NB4 (cell line): ENCODE measurements at regions not wholly inside any gene's neighbourhood (a gene's known extent, or its start where the extent isn't known, plus 50 kb on each side); places are given as distances from the start of the nearest gene placed in this dataset.

Source experiments
- POLR2A ChIP-seq: IDR thresholded peaks from 2 replicates; pipeline ENCODE4 v1.6.1; 2011; ENCODE audit warnings: mild to moderate bottlenecking; ENCODE audit not compliant: insufficient read length; ENCODE audit errors: extremely low read depth
- TF ChIP-seq, protein P1 (sequence below): IDR thresholded peaks from one replicate; pipeline ENCODE4 v1.5.1; 2012; ENCODE audit warnings: low read depth, low read length
- TF ChIP-seq, protein P2 (sequence below): IDR thresholded peaks from 2 replicates; pipeline ENCODE4 v1.6.1; 2011; ENCODE audit warnings: low read depth, low read length

DNA sequence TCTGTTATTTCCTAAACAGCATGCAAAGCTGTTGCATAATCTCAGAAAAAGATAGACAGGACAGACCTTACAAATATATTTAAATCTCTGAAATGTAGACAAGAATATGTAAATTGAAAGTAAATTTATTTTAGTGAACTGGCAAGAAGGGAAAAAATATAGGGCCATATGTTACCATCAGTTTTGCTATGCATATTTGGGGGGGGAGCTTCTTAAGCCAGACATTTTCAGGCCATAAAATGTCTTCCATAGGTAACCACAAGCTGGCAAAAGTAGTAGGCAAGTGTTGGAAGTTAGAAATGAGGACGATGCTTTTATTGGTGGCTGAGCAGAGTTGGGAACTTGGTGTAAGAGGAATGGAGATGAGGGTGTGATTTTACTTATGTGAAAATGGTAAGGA, 272.0 kb upstream of the CXXC4 start:
- TF ChIP-seq, protein P1, sequence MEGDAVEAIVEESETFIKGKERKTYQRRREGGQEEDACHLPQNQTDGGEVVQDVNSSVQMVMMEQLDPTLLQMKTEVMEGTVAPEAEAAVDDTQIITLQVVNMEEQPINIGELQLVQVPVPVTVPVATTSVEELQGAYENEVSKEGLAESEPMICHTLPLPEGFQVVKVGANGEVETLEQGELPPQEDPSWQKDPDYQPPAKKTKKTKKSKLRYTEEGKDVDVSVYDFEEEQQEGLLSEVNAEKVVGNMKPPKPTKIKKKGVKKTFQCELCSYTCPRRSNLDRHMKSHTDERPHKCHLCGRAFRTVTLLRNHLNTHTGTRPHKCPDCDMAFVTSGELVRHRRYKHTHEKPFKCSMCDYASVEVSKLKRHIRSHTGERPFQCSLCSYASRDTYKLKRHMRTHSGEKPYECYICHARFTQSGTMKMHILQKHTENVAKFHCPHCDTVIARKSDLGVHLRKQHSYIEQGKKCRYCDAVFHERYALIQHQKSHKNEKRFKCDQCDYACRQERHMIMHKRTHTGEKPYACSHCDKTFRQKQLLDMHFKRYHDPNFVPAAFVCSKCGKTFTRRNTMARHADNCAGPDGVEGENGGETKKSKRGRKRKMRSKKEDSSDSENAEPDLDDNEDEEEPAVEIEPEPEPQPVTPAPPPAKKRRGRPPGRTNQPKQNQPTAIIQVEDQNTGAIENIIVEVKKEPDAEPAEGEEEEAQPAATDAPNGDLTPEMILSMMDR: no peak
- TF ChIP-seq POLR2A: no peak
- TF ChIP-seq, protein P2, sequence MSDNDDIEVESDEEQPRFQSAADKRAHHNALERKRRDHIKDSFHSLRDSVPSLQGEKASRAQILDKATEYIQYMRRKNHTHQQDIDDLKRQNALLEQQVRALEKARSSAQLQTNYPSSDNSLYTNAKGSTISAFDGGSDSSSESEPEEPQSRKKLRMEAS: no peak
